Chondrocyte (in vitro differentiated cells): ENCODE measurements at regions not wholly inside any gene's neighbourhood (a gene's known extent, or its start where the extent isn't known, plus 50 kb on each side); places are given as distances from the start of the nearest gene placed in this dataset.

ENCODE experiments used
- DNase-seq: peaks from one replicate; pipeline ENCODE4 v3.0.0; 2021; ENCODE audit warnings: mixed read lengths, low spot score
- H3K27ac Mint-ChIP-seq: one replicate; pipeline ENCODE4 v1.8.0; 2021; ENCODE audit warnings: mild to moderate bottlenecking, moderate library complexity, mixed read lengths; ENCODE audit not compliant: unreplicated experiment
- H3K27me3 Mint-ChIP-seq: 2 replicates; pipeline ENCODE4 v1.8.0; 2021; ENCODE audit warnings: low read depth, mixed read lengths
- H3K36me3 Mint-ChIP-seq: 2 replicates; pipeline ENCODE4 v1.8.0; 2021; ENCODE audit warnings: low read depth, mixed read lengths
- H3K4me1 Mint-ChIP-seq: 2 replicates; pipeline ENCODE4 v1.8.0; 2021; ENCODE audit warnings: low read depth, mild to moderate bottlenecking, mixed read lengths
- H3K4me3 Mint-ChIP-seq: one replicate; pipeline ENCODE4 v1.8.0; 2021; ENCODE audit warnings: mild to moderate bottlenecking, moderate library complexity, mixed read lengths; ENCODE audit not compliant: unreplicated experiment
- H3K9me3 Mint-ChIP-seq: 2 replicates; pipeline ENCODE4 v1.8.0; 2021; ENCODE audit warnings: low read depth, mixed read lengths
- TF ChIP-seq, protein P1 (sequence below): fragments of 200-600 bp; sonication (generic); IDR thresholded peaks from 2 replicates; pipeline ENCODE4 v1.5.0; 2021; ENCODE audit warnings: antibody characterized with exemption, mild to moderate bottlenecking, moderate library complexity

- Mint-ChIP-seq H3K4me3 (no peak overlapping the region), H3K27ac (no peak overlapping the region), H3K9me3 (peaks cover 11% of the 10 kb centered on the region), H3K27me3 (no peaks in the 10 kb centered on the region), H3K36me3 (no peaks in the 10 kb centered on the region), H3K4me1 (no peaks in the 10 kb centered on the region)
- no peak for DNase-seq
- TF ChIP-seq, protein P1, sequence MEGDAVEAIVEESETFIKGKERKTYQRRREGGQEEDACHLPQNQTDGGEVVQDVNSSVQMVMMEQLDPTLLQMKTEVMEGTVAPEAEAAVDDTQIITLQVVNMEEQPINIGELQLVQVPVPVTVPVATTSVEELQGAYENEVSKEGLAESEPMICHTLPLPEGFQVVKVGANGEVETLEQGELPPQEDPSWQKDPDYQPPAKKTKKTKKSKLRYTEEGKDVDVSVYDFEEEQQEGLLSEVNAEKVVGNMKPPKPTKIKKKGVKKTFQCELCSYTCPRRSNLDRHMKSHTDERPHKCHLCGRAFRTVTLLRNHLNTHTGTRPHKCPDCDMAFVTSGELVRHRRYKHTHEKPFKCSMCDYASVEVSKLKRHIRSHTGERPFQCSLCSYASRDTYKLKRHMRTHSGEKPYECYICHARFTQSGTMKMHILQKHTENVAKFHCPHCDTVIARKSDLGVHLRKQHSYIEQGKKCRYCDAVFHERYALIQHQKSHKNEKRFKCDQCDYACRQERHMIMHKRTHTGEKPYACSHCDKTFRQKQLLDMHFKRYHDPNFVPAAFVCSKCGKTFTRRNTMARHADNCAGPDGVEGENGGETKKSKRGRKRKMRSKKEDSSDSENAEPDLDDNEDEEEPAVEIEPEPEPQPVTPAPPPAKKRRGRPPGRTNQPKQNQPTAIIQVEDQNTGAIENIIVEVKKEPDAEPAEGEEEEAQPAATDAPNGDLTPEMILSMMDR = no peak
These were observed 331.8 kb downstream of the TMEM114 start for GRCh38 chr16:8258523-8258922.

DNA sequence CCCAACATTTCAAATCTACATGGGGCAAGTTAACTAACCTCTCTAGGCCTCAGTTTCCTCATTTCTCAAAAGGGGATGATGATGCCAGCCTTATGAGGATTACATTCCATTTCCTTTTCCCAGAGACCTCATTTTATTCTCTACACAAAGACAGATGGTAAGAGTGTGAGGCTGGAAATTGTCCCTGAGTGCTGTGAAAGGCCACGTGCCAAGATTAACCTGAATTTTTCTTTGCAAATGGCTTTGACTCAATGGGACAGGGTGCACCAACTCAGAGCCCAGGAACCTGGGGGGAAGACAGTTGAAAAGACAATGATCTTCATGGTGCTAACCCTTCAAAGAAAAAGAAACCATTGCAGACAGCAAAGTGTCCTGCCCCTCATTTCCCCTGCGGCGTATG, 332.8 kb downstream of the TMEM114 start:
- peaks cover 11% of the 10 kb centered on the region for H3K9me3 Mint-ChIP-seq
- H3K4me3 Mint-ChIP-seq = no peak overlapping the region
- H3K27me3 Mint-ChIP-seq = no peaks in the 10 kb centered on the region
- no peaks in the 10 kb centered on the region for H3K36me3 Mint-ChIP-seq
- TF ChIP-seq, protein P1 = no peak
- no peaks in the 10 kb centered on the region for H3K4me1 Mint-ChIP-seq
- DNase-seq = no peak
- H3K27ac Mint-ChIP-seq = no peak overlapping the region

DNA sequence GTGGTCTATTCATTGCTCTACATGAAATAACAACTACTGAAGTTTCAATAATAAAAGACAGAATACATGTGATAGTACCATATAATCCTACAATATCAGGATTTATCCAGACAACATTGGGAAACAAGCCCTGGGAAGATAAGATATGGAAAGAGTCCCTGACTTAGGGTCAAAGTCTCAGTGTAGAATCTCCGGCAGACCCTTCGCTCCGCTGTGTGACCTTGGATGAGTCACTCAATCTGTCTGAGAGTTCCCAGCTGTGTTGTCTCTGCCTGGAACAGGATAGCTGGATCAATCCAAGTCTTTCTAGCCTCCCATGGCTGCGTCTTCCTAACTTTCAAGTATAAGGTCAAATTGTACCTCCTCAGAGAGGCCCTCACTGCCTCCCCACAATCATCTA, 335.9 kb downstream of the TMEM114 start:
- H3K27me3 Mint-ChIP-seq = no peaks in the 10 kb centered on the region
- DNase-seq = no peak
- peaks cover 11% of the 10 kb centered on the region for H3K9me3 Mint-ChIP-seq
- TF ChIP-seq, protein P1 = no peak
- H3K36me3 Mint-ChIP-seq = no peaks in the 10 kb centered on the region
- H3K4me3 Mint-ChIP-seq = no peak overlapping the region
- no peaks in the 10 kb centered on the region for H3K4me1 Mint-ChIP-seq
- H3K27ac Mint-ChIP-seq = no peak overlapping the region

GRCh38 chr16:8253718-8254117, 336.6 kb downstream of the TMEM114 start:
- Mint-ChIP-seq H3K36me3 (no peaks in the 10 kb centered on the region), H3K27me3 (no peaks in the 10 kb centered on the region), H3K27ac (no peak overlapping the region), H3K4me1 (no peaks in the 10 kb centered on the region), H3K9me3 (peaks cover 6% of the 10 kb centered on the region), H3K4me3 (no peak overlapping the region)
- DNase-seq = no peak
- TF ChIP-seq, protein P1 = no peak

GRCh38 chr16:8251727-8252126, 338.6 kb downstream of the TMEM114 start:
- TF ChIP-seq, protein P1 = no peak
- DNase-seq = no peak
- Mint-ChIP-seq H3K27ac (no peak overlapping the region), H3K27me3 (no peaks in the 10 kb centered on the region), H3K4me3 (no peak overlapping the region), H3K36me3 (no peaks in the 10 kb centered on the region), H3K9me3 (peaks cover 3% of the 10 kb centered on the region), H3K4me1 (no peaks in the 10 kb centered on the region)
